ENCODE measurements at regions not wholly inside any gene's neighbourhood (a gene's known extent, or its start where the extent isn't known, plus 50 kb on each side); places are given as distances from the start of the nearest gene placed in this dataset.

DNA sequence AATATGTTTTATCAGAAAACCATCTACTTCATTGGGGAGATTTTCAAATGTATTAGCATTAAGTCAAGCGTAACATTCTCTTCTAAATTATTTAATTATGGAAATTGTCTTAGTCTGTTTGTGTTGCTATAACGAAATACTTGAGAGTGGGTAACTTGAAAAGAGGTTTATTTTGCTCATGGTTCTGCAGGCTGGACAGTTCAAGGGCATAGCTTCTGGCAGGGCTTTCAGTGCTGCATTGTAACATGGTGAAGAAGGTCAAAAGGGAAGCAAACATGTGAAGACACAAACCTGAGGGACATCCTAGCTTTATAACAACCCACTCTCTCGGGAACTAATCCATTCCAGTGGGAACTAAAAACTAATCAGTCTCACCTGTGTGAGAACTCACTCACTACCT is 84.3 kb upstream of the TMPO start:
- H3K4ac ChIP-seq (ENCODE audit: low read depth, low read length) = no peak overlapping the region
- DNase-seq = no peak
- H3T11ph ChIP-seq (ENCODE audit: low read length) = no peak overlapping the region
- no CpG with 5 or more reads among the region's 3 CpGs for WGBS (ENCODE audit: extremely low coverage, insufficient read length, low lambda C conversion rate)
- no peak overlapping the region for H3K27ac ChIP-seq (ENCODE audit: insufficient read length, low read depth, low read length)
- H2AFZ ChIP-seq (ENCODE audit: low read length) = no peak overlapping the region
- no peak overlapping the region for H3K9ac ChIP-seq (ENCODE audit: extremely low read depth, insufficient read length, low read length)
- no peak overlapping the region for H4K5ac ChIP-seq (ENCODE audit: insufficient read length, low read depth, low read length)
- H3K9me3 ChIP-seq (ENCODE audit: control insufficient read depth, low read depth, low read length) = no peaks in the 10 kb centered on the region
- H3K9me3 Mint-ChIP-seq = peaks cover 16 to 23% of the 10 kb centered on the region in 2 experiments; a peak in 4 of 5 replicates
- no peak overlapping the region for H2BK120ac ChIP-seq (ENCODE audit: low read depth, low read length, poor library complexity, severe bottlenecking)
- no peaks in the 10 kb centered on the region for H4K20me1 ChIP-seq (ENCODE audit: control insufficient read depth, insufficient read depth, insufficient read length)
- H3K56ac ChIP-seq (ENCODE audit: insufficient read length, low read depth, low read length) = no peak overlapping the region
- no peaks in the 10 kb centered on the region for H3K79me2 ChIP-seq (ENCODE audit: insufficient read depth, low read length)
- no peak overlapping the region for H2AK5ac ChIP-seq (ENCODE audit: insufficient read length, low read length)
- H3K4me2 ChIP-seq (ENCODE audit: insufficient read depth, insufficient read length, low read length) = no peak overlapping the region
- no peak overlapping the region for H3K27ac Mint-ChIP-seq
- no peaks in the 10 kb centered on the region for H3K79me1 ChIP-seq (ENCODE audit: insufficient read depth, low read depth, low read length, poor library complexity, severe bottlenecking)
- no peak overlapping the region for H3K23ac ChIP-seq (ENCODE audit: insufficient read length, low read depth, low read length)
- H2BK12ac ChIP-seq (ENCODE audit: insufficient read length, low read depth, low read length) = no peak overlapping the region
- H3K14ac ChIP-seq (ENCODE audit: insufficient read depth, low read length) = no peak overlapping the region
- H2BK5ac ChIP-seq (ENCODE audit: insufficient read length, low read length) = no peak overlapping the region
- no peak overlapping the region for H4K8ac ChIP-seq (replicated peaks; ENCODE audit: insufficient read length, low read depth, low read length)
- TF ChIP-seq, protein P1, sequence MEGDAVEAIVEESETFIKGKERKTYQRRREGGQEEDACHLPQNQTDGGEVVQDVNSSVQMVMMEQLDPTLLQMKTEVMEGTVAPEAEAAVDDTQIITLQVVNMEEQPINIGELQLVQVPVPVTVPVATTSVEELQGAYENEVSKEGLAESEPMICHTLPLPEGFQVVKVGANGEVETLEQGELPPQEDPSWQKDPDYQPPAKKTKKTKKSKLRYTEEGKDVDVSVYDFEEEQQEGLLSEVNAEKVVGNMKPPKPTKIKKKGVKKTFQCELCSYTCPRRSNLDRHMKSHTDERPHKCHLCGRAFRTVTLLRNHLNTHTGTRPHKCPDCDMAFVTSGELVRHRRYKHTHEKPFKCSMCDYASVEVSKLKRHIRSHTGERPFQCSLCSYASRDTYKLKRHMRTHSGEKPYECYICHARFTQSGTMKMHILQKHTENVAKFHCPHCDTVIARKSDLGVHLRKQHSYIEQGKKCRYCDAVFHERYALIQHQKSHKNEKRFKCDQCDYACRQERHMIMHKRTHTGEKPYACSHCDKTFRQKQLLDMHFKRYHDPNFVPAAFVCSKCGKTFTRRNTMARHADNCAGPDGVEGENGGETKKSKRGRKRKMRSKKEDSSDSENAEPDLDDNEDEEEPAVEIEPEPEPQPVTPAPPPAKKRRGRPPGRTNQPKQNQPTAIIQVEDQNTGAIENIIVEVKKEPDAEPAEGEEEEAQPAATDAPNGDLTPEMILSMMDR (conservative IDR thresholded peaks at IDR 0.05) = no peak
- no peaks in the 10 kb centered on the region for H3K4me1 Mint-ChIP-seq
- H3K4me3 Mint-ChIP-seq = no peak overlapping the region
- H3K36me3 Mint-ChIP-seq (ENCODE audit: insufficient read depth in 1 of 3, low read depth in 3 of 3) = peaks cover 0 to 17% (median 0%) of the 10 kb centered on the region in 3 experiments; a peak in 3 of 7 replicates
- H3K23me2 ChIP-seq (ENCODE audit: insufficient read length, low read depth, low read length, poor library complexity, severe bottlenecking) = no peaks in the 10 kb centered on the region
- no peaks in the 10 kb centered on the region; the same call in 1 of the 2 replicates for H3K27me3 ChIP-seq (ENCODE audit: insufficient read depth, low read length)
- H2BK20ac ChIP-seq (ENCODE audit: low read depth, low read length, poor library complexity, severe bottlenecking) = no peak overlapping the region
- H3K27me3 Mint-ChIP-seq (ENCODE audit: low read depth) = no peaks in the 10 kb centered on the region
- H4K91ac ChIP-seq (ENCODE audit: insufficient read length, low read depth, low read length) = no peak overlapping the region
- no peaks in the 10 kb centered on the region for H3K4me1 ChIP-seq (ENCODE audit: insufficient read depth, low read length)
- H2BK15ac ChIP-seq (ENCODE audit: low read depth, low read length) = no peak overlapping the region
- H3K18ac ChIP-seq (ENCODE audit: insufficient read length, low read depth, low read length) = no peak overlapping the region

All from H9 (cell line).